WTC11 (cell line): ENCODE measurements at regions not wholly inside any gene's neighbourhood (a gene's known extent, or its start where the extent isn't known, plus 50 kb on each side); places are given as distances from the start of the nearest gene placed in this dataset.

ENCODE experiments used
- ATAC-seq: fragments of 200-7000 bp; cut with Tn5 transposase; 2 replicates; pipeline ENCODE4 v1.10.0; 2021; ENCODE audit warnings: mild to moderate bottlenecking, moderate library complexity
- CTCF ChIA-PET: fragments of 300-600 bp; sonication (Branson Sonifier 250); formaldehyde crosslinking; loops from one replicate; lab custom pipeline; 2021; ENCODE audit warnings: antibody characterized with exemption; lab: Charles Lee
- POLR2A ChIA-PET: fragments of 350-600 bp; sonication (Branson Sonifier 250); formaldehyde crosslinking; loops from one replicate; lab custom pipeline; 2021; ENCODE audit warnings: antibody characterized with exemption; lab: Charles Lee
- DNase-seq: peaks from one replicate; pipeline ENCODE4 v3.0.0; 2021; ENCODE audit warnings: low spot score
- H3K27ac Mint-ChIP-seq: 2 replicates; pipeline ENCODE4 v1.8.0; 2021; ENCODE audit warnings: mixed read lengths
- H3K27me3 Mint-ChIP-seq: 2 replicates; pipeline ENCODE4 v1.8.0; 2021; ENCODE audit warnings: low read depth, mild to moderate bottlenecking, moderate library complexity, mixed read lengths
- H3K36me3 Mint-ChIP-seq: 2 replicates; pipeline ENCODE4 v1.8.0; 2021; ENCODE audit warnings: mixed read lengths
- H3K4me1 Mint-ChIP-seq: 2 replicates; pipeline ENCODE4 v1.8.0; 2022; ENCODE audit warnings: mixed read lengths
- H3K4me3 Mint-ChIP-seq: 2 replicates; pipeline ENCODE4 v1.8.0; 2021; ENCODE audit warnings: mild to moderate bottlenecking, moderate library complexity, mixed read lengths
- H3K9me3 Mint-ChIP-seq: 2 replicates; pipeline ENCODE4 v1.8.0; 2021; ENCODE audit warnings: mixed read lengths
- ATF2 ChIP-seq: sonication (generic); formaldehyde crosslinking; IDR thresholded peaks from 2 replicates; pipeline ENCODE4 v1.8.1; 2022; ENCODE audit warnings: low read depth, missing genetic modification reagents, borderline replicate concordance
- ATF6 ChIP-seq: sonication (generic); formaldehyde crosslinking; IDR thresholded peaks from 2 replicates; pipeline ENCODE4 v1.8.1; 2023; ENCODE audit warnings: mild to moderate bottlenecking, missing genetic modification reagents
- E2F5 ChIP-seq: sonication (generic); formaldehyde crosslinking; IDR thresholded peaks from 2 replicates; pipeline ENCODE4 v1.8.1; 2022; ENCODE audit warnings: mild to moderate bottlenecking, moderate library complexity, missing genetic modification reagents
- FOXJ3 ChIP-seq: sonication (generic); formaldehyde crosslinking; IDR thresholded peaks from 2 replicates; pipeline ENCODE4 v1.9.0; 2021; ENCODE audit warnings: missing genetic modification reagents, mild to moderate bottlenecking, borderline replicate concordance
- FOXK1 ChIP-seq: sonication (generic); formaldehyde crosslinking; IDR thresholded peaks from 2 replicates; pipeline ENCODE4 v1.8.0; 2022; ENCODE audit warnings: mild to moderate bottlenecking, moderate library complexity, missing genetic modification reagents
- FOXP1 ChIP-seq: sonication (generic); formaldehyde crosslinking; IDR thresholded peaks from 2 replicates; pipeline ENCODE4 v1.8.0; 2022; ENCODE audit warnings: missing genetic modification reagents, mild to moderate bottlenecking, moderate library complexity, borderline replicate concordance
- GABPB1 ChIP-seq: sonication (generic); formaldehyde crosslinking; IDR thresholded peaks from 2 replicates; pipeline ENCODE4 v1.8.1; 2023; ENCODE audit warnings: mild to moderate bottlenecking, missing genetic modification reagents
- OVOL2 ChIP-seq: fragments of 250-450 bp; sonication (Bioruptor Pico); IDR thresholded peaks from 2 replicates; pipeline ENCODE4 v1.9.0; 2021; ENCODE audit warnings: mild to moderate bottlenecking, borderline replicate concordance
- PREB ChIP-seq: sonication (generic); formaldehyde crosslinking; IDR thresholded peaks from 2 replicates; pipeline ENCODE4 v1.8.1; 2022; ENCODE audit warnings: mild to moderate bottlenecking, missing genetic modification reagents, moderate library complexity, borderline replicate concordance
- SOX15 ChIP-seq: fragments of 250-450 bp; sonication (Bioruptor Pico); IDR thresholded peaks from 2 replicates; pipeline ENCODE4 v1.9.0; 2021; ENCODE audit warnings: mild to moderate bottlenecking
- STAT6 ChIP-seq: sonication (generic); formaldehyde crosslinking; conservative IDR thresholded peaks from 2 replicates; pipeline ENCODE4 v1.8.1; 2023; ENCODE audit warnings: mild to moderate bottlenecking, low read depth, missing genetic modification reagents, moderate library complexity
- TEAD4 ChIP-seq: sonication (generic); formaldehyde crosslinking; IDR thresholded peaks from 2 replicates; pipeline ENCODE4 v1.8.0; 2022; ENCODE audit warnings: mild to moderate bottlenecking, missing genetic modification reagents
- USF2 ChIP-seq: sonication (generic); formaldehyde crosslinking; IDR thresholded peaks from 2 replicates; pipeline ENCODE4 v1.8.1; 2023; ENCODE audit warnings: mild to moderate bottlenecking, missing genetic modification reagents, moderate library complexity
- ZBTB21 ChIP-seq: sonication (generic); formaldehyde crosslinking; IDR thresholded peaks from 2 replicates; pipeline ENCODE4 v1.8.1; 2023; ENCODE audit warnings: mild to moderate bottlenecking, missing genetic modification reagents, borderline replicate concordance
- ZNF121 ChIP-seq: sonication (generic); formaldehyde crosslinking; IDR thresholded peaks from 2 replicates; pipeline ENCODE4 v1.8.0; 2023; ENCODE audit warnings: missing genetic modification reagents
- ZNF138 ChIP-seq: sonication (generic); formaldehyde crosslinking; conservative IDR thresholded peaks from 2 replicates; pipeline ENCODE4 v1.8.1; 2022; ENCODE audit warnings: mild to moderate bottlenecking, moderate library complexity, missing genetic modification reagents
- ZNF416 ChIP-seq: fragments of 250-450 bp; sonication (Bioruptor Pico); IDR thresholded peaks from 2 replicates; pipeline ENCODE4 v1.9.0; 2021; ENCODE audit warnings: mild to moderate bottlenecking, inconsistent platforms
- ZSCAN18 ChIP-seq: fragments of 250-450 bp; sonication (Bioruptor Pico); IDR thresholded peaks from 2 replicates; pipeline ENCODE4 v2.1.2; 2022; ENCODE audit warnings: mild to moderate bottlenecking, moderate library complexity

- POLR2A ChIA-PET: no interaction called here
- H3K4me1 Mint-ChIP-seq: no peaks in the 10 kb centered on the region
- H3K36me3 Mint-ChIP-seq: no peaks in the 10 kb centered on the region
- no peaks in the 10 kb centered on the region for H3K27me3 Mint-ChIP-seq
- ATAC-seq (no peak), DNase-seq (no peak)
- CTCF ChIA-PET: no interaction called here
- H3K9me3 Mint-ChIP-seq: no peaks in the 10 kb centered on the region
- TF ChIP-seq ATF6: no peak
- TF ChIP-seq STAT6: no peak
- no peak for TF ChIP-seq ATF2 (CRISPR knock-in tag)
- TF ChIP-seq OVOL2 (CRISPR knock-in tag): no peak
- no peak for TF ChIP-seq FOXK1 (CRISPR knock-in tag)
- TF ChIP-seq FOXJ3 (CRISPR knock-in tag): no peak
- TF ChIP-seq TEAD4 (CRISPR knock-in tag): no peak
- TF ChIP-seq ZNF416 (CRISPR knock-in tag): no peak
- TF ChIP-seq SOX15 (CRISPR knock-in tag): no peak
- no peak for TF ChIP-seq PREB (CRISPR knock-in tag)
- no peak for TF ChIP-seq FOXP1 (CRISPR knock-in tag)
- TF ChIP-seq ZNF121: no peak
- no peak for TF ChIP-seq E2F5 (CRISPR knock-in tag)
- TF ChIP-seq GABPB1 (CRISPR knock-in tag): no peak
- no peak for TF ChIP-seq ZBTB21 (CRISPR knock-in tag)
- no peak for TF ChIP-seq USF2
- TF ChIP-seq ZNF138: no peak
- no peak for TF ChIP-seq ZSCAN18 (CRISPR knock-in tag)
- no peak overlapping the region for H3K27ac Mint-ChIP-seq
- H3K4me3 Mint-ChIP-seq: no peak overlapping the region
Observed at GRCh38 chr2:145359561-145359960, 839.6 kb upstream of the ZEB2 start.
